Left ventricle myocardium inferior (tissue), 1 donor: ENCODE measurements at regions not wholly inside any gene's neighbourhood (a gene's known extent, or its start where the extent isn't known, plus 50 kb on each side); places are given as distances from the start of the nearest gene placed in this dataset.

Experiments
- DNase-seq: peaks from one replicate; pipeline ENCODE4 v3.0.0-alpha.2; 2020
- H3K27ac ChIP-seq: fragments of 200-600 bp; replicated peaks from 2 replicates; pipeline ENCODE4 v1.8.0; 2021
- H3K27me3 ChIP-seq: fragments of 200-600 bp; 2 replicates; pipeline ENCODE4 v1.8.0; 2021; ENCODE audit warnings: low read depth
- H3K36me3 ChIP-seq: fragments of 200-600 bp; 2 replicates; pipeline ENCODE4 v1.8.0; 2021
- H3K4me1 ChIP-seq: fragments of 200-600 bp; 2 replicates; pipeline ENCODE4 v1.8.0; 2021
- H3K4me3 ChIP-seq: fragments of 200-600 bp; 2 replicates; pipeline ENCODE4 v1.8.0; 2021; ENCODE audit warnings: mild to moderate bottlenecking, moderate library complexity
- H3K9me3 ChIP-seq: fragments of 200-600 bp; replicated peaks from 2 replicates; pipeline ENCODE4 v1.8.0; 2021
- CTCF ChIP-seq: fragments of 200-600 bp; IDR thresholded peaks from 2 replicates; pipeline ENCODE4 v1.8.0; 2021; ENCODE audit warnings: antibody characterized with exemption, mild to moderate bottlenecking, borderline replicate concordance
- intact Hi-C: fragments of 100-400 bp; cut with micrococcal nuclease; formaldehyde crosslinking; loops from one replicate; pipeline ENCODE4 v1.11.0; 2022
- donor health status: DM: no; HTN: yes; CAD: no; lungs with severe emphysema.

- no peaks in the 10 kb centered on the region for H3K9me3 ChIP-seq
- DNase-seq, result no peak
- TF ChIP-seq CTCF, result peak; percentile 57
- peaks cover 31% of the 10 kb centered on the region for H3K27me3 ChIP-seq
- no peaks in the 10 kb centered on the region for H3K4me1 ChIP-seq
- intact Hi-C loops, result loop anchor here (5.0 kb wide), 1 partner anchor 309 kb away; no protein-coding TSS in a partner anchor
- no peak overlapping the region for H3K4me3 ChIP-seq
- H3K27ac ChIP-seq, result no peak overlapping the region
- no peaks in the 10 kb centered on the region for H3K36me3 ChIP-seq
Measured at GRCh38 chr3:102536456-102536855, 101.6 kb downstream of the ZPLD1 start.

- Histone ChIP-seq H3K4me3 (no peak overlapping the region), H3K27ac (no peak overlapping the region), H3K27me3 (peaks cover 37% of the 10 kb centered on the region), H3K4me1 (no peaks in the 10 kb centered on the region), H3K9me3 (no peaks in the 10 kb centered on the region), H3K36me3 (no peaks in the 10 kb centered on the region)
- intact Hi-C loops, result loop anchor here (5.0 kb wide), 1 partner anchor 310 kb away; no protein-coding TSS in a partner anchor
- no peak for DNase-seq
- no peak for TF ChIP-seq CTCF
Measured at GRCh38 chr3:102537123-102537522, 102.3 kb downstream of the ZPLD1 start.

- peaks cover 24% of the 10 kb centered on the region for H3K27me3 ChIP-seq
- no peaks in the 10 kb centered on the region for H3K4me1 ChIP-seq
- TF ChIP-seq CTCF, result no peak
- H3K9me3 ChIP-seq, result no peaks in the 10 kb centered on the region
- DNase-seq, result no peak
- intact Hi-C loops, result no loop called here
- no peak overlapping the region for H3K27ac ChIP-seq
- H3K4me3 ChIP-seq, result no peak overlapping the region
- no peaks in the 10 kb centered on the region for H3K36me3 ChIP-seq
Measured at GRCh38 chr3:102544741-102545140, 109.9 kb downstream of the ZPLD1 start.

GRCh38 chr3:102545276-102545675 lies 110.5 kb downstream of the ZPLD1 start:
- intact Hi-C loops, result no loop called here
- DNase-seq, result no peak
- no peaks in the 10 kb centered on the region for H3K4me1 ChIP-seq
- no peaks in the 10 kb centered on the region for H3K9me3 ChIP-seq
- H3K36me3 ChIP-seq, result no peaks in the 10 kb centered on the region
- H3K27ac ChIP-seq, result no peak overlapping the region
- no peak for TF ChIP-seq CTCF
- peaks cover 21% of the 10 kb centered on the region for H3K27me3 ChIP-seq
- no peak overlapping the region for H3K4me3 ChIP-seq

- Histone ChIP-seq H3K27me3 (no peaks in the 10 kb centered on the region), H3K27ac (no peak overlapping the region), H3K4me1 (no peaks in the 10 kb centered on the region), H3K36me3 (no peaks in the 10 kb centered on the region), H3K9me3 (no peaks in the 10 kb centered on the region), H3K4me3 (no peak overlapping the region)
- intact Hi-C loops, result no loop called here
- no peak for DNase-seq
- TF ChIP-seq CTCF, result no peak
Measured at GRCh38 chr3:102553876-102554275, 119.1 kb downstream of the ZPLD1 start.

GRCh38 chr3:102570511-102570910 lies 135.7 kb downstream of the ZPLD1 start:
- Histone ChIP-seq H3K4me3 (no peak overlapping the region), H3K4me1 (no peaks in the 10 kb centered on the region), H3K36me3 (no peaks in the 10 kb centered on the region), H3K9me3 (no peaks in the 10 kb centered on the region), H3K27me3 (no peaks in the 10 kb centered on the region), H3K27ac (no peak overlapping the region)
- no peak for TF ChIP-seq CTCF
- no peak for DNase-seq
- intact Hi-C loops, result no loop called here
